Fibroblast of lung (primary cell): ENCODE measurements at regions not wholly inside any gene's neighbourhood (a gene's known extent, or its start where the extent isn't known, plus 50 kb on each side); places are given as distances from the start of the nearest gene placed in this dataset.

Source experiments
- CTCF ChIP-seq, 2 donors: IDR thresholded peaks in 1 of 2; conservative IDR thresholded peaks in 1 of 2; 1 replicate in 1 of 2; 2 replicates in 1 of 2; pipeline ENCODE4 v1.5.1; 2011 to 2012; ENCODE audit warnings: low read length in 2 of 2, control low read depth in 1 of 2, inconsistent platforms in 1 of 2, low read depth in 1 of 2, mild to moderate bottlenecking in 1 of 2
- EZH2 ChIP-seq: IDR thresholded peaks from 2 replicates; pipeline ENCODE4 v1.5.1; 2012; ENCODE audit warnings: low read length, control low read depth, mild to moderate bottlenecking; ENCODE audit errors: missing control alignments

- TF ChIP-seq CTCF (conservative IDR thresholded peaks at IDR 0.05 in 1 of 2, IDR thresholded peaks at IDR 0.05 in 1 of 2; ENCODE audit: low read depth in 1 of 2, low read length in 2 of 2) (no peak), EZH2 (no peak)
These were observed 1247.9 kb downstream of the NXPH1 start for GRCh38 chr7:9681284-9681683.
